GM23338 (cell line): ENCODE measurements at regions not wholly inside any gene's neighbourhood (a gene's known extent, or its start where the extent isn't known, plus 50 kb on each side); places are given as distances from the start of the nearest gene placed in this dataset.

Experiments used
- ATAC-seq: fragments of 200-7000 bp; cut with Tn5 transposase; 3 replicates; pipeline ENCODE4 v1.9.1; 2020
- DNase-seq: peaks from one replicate; pipeline ENCODE4 v3.0.0-alpha.2; 2015; ENCODE audit warnings: low spot score
- H2AFZ ChIP-seq: fragments of 200-600 bp; sonication (generic); 2 replicates; pipeline ENCODE4 v1.8.0; 2016; ENCODE audit warnings: antibody characterized with exemption, mild to moderate bottlenecking, moderate library complexity
- H3F3A ChIP-seq: fragments of 200-600 bp; sonication (generic); replicated peaks from 2 replicates; pipeline ENCODE4 v1.8.0; 2017; ENCODE audit warnings: antibody characterized with exemption, mixed run types, low read depth
- H3K27ac ChIP-seq: fragments of 200-600 bp; sonication (generic); 2 replicates; pipeline ENCODE4 v1.6.1; 2016; ENCODE audit warnings: low read depth
- H3K27me3 ChIP-seq: fragments of 200-600 bp; sonication (generic); 2 replicates; pipeline ENCODE4 v1.8.0; 2016; ENCODE audit warnings: mild to moderate bottlenecking, mixed run types, moderate library complexity; ENCODE audit not compliant: insufficient read depth
- H3K36me3 ChIP-seq: fragments of 200-600 bp; sonication (generic); 2 replicates; pipeline ENCODE4 v1.8.0; 2016; ENCODE audit warnings: mild to moderate bottlenecking; ENCODE audit not compliant: insufficient read depth
- H3K4me1 ChIP-seq: fragments of 200-600 bp; sonication (generic); 2 replicates; pipeline ENCODE4 v1.8.0; 2016; ENCODE audit warnings: mild to moderate bottlenecking, moderate library complexity; ENCODE audit not compliant: insufficient read depth
- H3K4me2 ChIP-seq: fragments of 200-600 bp; sonication (generic); 2 replicates; pipeline ENCODE4 v1.7.1; 2017; ENCODE audit warnings: mixed run types
- H3K4me3 ChIP-seq: fragments of 200-600 bp; sonication (generic); 2 replicates; pipeline ENCODE4 v1.6.1; 2016; ENCODE audit warnings: mixed run types
- H3K79me2 ChIP-seq: fragments of 200-600 bp; sonication (generic); replicated peaks from 2 replicates; pipeline ENCODE4 v1.8.0; 2017; ENCODE audit warnings: mild to moderate bottlenecking; ENCODE audit not compliant: insufficient read depth
- H3K9me2 ChIP-seq: fragments of 200-600 bp; sonication (generic); 2 replicates; pipeline ENCODE4 v1.8.0; 2017; ENCODE audit not compliant: insufficient read depth
- H4K20me1 ChIP-seq: fragments of 200-600 bp; sonication (generic); replicated peaks from 2 replicates; pipeline ENCODE4 v1.8.0; 2017; ENCODE audit warnings: mild to moderate bottlenecking; ENCODE audit not compliant: insufficient read depth
- H3K27ac Mint-ChIP-seq: 2 replicates; pipeline ENCODE4 v1.8.0; 2020; ENCODE audit warnings: inconsistent platforms, mild to moderate bottlenecking, moderate library complexity, mixed read lengths
- H3K27me3 Mint-ChIP-seq: 3 replicates; pipeline ENCODE4 v1.8.0; 2022; ENCODE audit warnings: low read depth, mild to moderate bottlenecking, moderate library complexity, mixed read lengths, inconsistent platforms; ENCODE audit not compliant: insufficient read depth, poor library complexity
- H3K36me3 Mint-ChIP-seq: 3 replicates; pipeline ENCODE4 v1.8.0; 2021; ENCODE audit warnings: low read depth, mild to moderate bottlenecking, inconsistent platforms, moderate library complexity, mixed read lengths
- H3K4me1 Mint-ChIP-seq: 3 replicates; pipeline ENCODE4 v1.8.0; 2020; ENCODE audit warnings: mild to moderate bottlenecking, inconsistent platforms, mixed read lengths
- H3K4me3 Mint-ChIP-seq: 3 replicates; pipeline ENCODE4 v1.8.0; 2021; ENCODE audit warnings: moderate library complexity, mild to moderate bottlenecking, inconsistent platforms, mixed read lengths
- H3K9me3 Mint-ChIP-seq: 3 replicates; pipeline ENCODE4 v1.8.0; 2020; ENCODE audit warnings: moderate library complexity, mild to moderate bottlenecking, inconsistent platforms, mixed read lengths
- JUNB ChIP-seq: IDR thresholded peaks from one replicate; pipeline ENCODE4 v1.6.1; 2016; ENCODE audit warnings: antibody characterized with exemption; ENCODE audit not compliant: unreplicated experiment
- ZNF114 ChIP-seq: fragments of 250-450 bp; sonication (Bioruptor Pico); IDR thresholded peaks from 2 replicates; pipeline ENCODE4 v1.5.0; 2020; ENCODE audit warnings: mild to moderate bottlenecking, moderate library complexity
- TF ChIP-seq, protein P1 (sequence below): fragments of 250-450 bp; sonication (Bioruptor Pico); IDR thresholded peaks from 2 replicates; pipeline ENCODE4 v1.5.0; 2020; ENCODE audit warnings: mild to moderate bottlenecking, moderate library complexity
- TF ChIP-seq, protein P2 (sequence below): IDR thresholded peaks from 2 replicates; pipeline ENCODE4 v1.6.1; 2016; ENCODE audit warnings: antibody characterized with exemption
- TF ChIP-seq, protein P3 (sequence below): IDR thresholded peaks from one replicate; pipeline ENCODE4 v1.6.1; 2018; ENCODE audit warnings: antibody characterized with exemption; ENCODE audit not compliant: unreplicated experiment

DNA sequence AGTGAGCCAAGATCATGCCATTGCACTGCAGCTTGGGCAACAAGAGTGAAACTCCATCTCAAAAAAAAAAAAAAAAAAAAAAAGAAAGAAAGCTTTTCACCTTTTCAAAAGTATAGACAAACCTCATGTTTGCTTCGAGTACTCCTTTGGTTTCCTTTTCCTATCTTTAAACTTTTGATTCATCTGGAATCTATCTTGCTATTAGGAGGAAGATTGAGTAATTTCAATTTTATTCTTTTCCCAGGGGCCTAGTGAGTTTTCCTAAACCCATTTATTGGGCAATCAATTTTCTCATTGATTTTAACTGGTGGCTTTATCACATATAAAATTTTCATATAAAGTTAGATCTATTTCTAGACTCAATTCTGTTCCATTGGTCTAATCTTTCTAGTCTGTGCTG lies 190.5 kb upstream of the VEPH1 start:
- TF ChIP-seq JUNB: no peak
- TF ChIP-seq, protein P1, sequence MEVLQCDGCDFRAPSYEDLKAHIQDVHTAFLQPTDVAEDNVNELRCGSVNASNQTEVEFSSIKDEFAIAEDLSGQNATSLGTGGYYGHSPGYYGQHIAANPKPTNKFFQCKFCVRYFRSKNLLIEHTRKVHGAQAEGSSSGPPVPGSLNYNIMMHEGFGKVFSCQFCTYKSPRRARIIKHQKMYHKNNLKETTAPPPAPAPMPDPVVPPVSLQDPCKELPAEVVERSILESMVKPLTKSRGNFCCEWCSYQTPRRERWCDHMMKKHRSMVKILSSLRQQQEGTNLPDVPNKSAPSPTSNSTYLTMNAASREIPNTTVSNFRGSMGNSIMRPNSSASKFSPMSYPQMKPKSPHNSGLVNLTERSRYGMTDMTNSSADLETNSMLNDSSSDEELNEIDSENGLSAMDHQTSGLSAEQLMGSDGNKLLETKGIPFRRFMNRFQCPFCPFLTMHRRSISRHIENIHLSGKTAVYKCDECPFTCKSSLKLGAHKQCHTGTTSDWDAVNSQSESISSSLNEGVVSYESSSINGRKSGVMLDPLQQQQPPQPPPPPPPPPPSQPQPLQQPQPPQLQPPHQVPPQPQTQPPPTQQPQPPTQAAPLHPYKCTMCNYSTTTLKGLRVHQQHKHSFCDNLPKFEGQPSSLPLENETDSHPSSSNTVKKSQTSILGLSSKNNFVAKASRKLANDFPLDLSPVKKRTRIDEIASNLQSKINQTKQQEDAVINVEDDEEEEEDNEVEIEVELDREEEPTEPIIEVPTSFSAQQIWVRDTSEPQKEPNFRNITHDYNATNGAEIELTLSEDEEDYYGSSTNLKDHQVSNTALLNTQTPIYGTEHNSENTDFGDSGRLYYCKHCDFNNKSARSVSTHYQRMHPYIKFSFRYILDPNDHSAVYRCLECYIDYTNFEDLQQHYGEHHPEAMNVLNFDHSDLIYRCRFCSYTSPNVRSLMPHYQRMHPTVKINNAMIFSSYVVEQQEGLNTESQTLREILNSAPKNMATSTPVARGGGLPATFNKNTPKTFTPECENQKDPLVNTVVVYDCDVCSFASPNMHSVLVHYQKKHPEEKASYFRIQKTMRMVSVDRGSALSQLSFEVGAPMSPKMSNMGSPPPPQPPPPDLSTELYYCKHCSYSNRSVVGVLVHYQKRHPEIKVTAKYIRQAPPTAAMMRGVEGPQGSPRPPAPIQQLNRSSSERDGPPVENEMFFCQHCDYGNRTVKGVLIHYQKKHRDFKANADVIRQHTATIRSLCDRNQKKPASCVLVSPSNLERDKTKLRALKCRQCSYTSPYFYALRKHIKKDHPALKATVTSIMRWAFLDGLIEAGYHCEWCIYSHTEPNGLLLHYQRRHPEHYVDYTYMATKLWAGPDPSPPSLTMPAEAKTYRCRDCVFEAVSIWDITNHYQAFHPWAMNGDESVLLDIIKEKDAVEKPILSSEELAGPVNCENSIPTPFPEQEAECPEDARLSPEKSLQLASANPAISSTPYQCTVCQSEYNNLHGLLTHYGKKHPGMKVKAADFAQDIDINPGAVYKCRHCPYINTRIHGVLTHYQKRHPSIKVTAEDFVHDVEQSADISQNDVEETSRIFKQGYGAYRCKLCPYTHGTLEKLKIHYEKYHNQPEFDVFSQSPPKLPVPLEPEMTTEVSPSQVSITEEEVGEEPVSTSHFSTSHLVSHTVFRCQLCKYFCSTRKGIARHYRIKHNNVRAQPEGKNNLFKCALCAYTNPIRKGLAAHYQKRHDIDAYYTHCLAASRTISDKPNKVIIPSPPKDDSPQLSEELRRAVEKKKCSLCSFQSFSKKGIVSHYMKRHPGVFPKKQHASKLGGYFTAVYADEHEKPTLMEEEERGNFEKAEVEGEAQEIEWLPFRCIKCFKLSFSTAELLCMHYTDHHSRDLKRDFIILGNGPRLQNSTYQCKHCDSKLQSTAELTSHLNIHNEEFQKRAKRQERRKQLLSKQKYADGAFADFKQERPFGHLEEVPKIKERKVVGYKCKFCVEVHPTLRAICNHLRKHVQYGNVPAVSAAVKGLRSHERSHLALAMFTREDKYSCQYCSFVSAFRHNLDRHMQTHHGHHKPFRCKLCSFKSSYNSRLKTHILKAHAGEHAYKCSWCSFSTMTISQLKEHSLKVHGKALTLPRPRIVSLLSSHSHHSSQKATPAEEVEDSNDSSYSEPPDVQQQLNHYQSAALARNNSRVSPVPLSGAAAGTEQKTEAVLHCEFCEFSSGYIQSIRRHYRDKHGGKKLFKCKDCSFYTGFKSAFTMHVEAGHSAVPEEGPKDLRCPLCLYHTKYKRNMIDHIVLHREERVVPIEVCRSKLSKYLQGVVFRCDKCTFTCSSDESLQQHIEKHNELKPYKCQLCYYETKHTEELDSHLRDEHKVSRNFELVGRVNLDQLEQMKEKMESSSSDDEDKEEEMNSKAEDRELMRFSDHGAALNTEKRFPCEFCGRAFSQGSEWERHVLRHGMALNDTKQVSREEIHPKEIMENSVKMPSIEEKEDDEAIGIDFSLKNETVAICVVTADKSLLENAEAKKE: no peak
- H3K27ac Mint-ChIP-seq: no peak overlapping the region
- Histone ChIP-seq H3K36me3 (no peaks in the 10 kb centered on the region), H3K79me2 (no peaks in the 10 kb centered on the region), H3F3A (no peaks in the 10 kb centered on the region), H3K4me2 (no peak overlapping the region), H3K27me3 (no peaks in the 10 kb centered on the region), H3K27ac (no peak overlapping the region), H3K4me3 (no peak overlapping the region), H2AFZ (no peak overlapping the region), H3K4me1 (no peaks in the 10 kb centered on the region), H3K9me2 (no peaks in the 10 kb centered on the region), H4K20me1 (no peaks in the 10 kb centered on the region)
- no peak overlapping the region for H3K4me3 Mint-ChIP-seq
- no peak for ATAC-seq
- H3K9me3 Mint-ChIP-seq: peaks cover 9% of the 10 kb centered on the region; the same call in 1 of the 3 replicates
- no peaks in the 10 kb centered on the region for H3K36me3 Mint-ChIP-seq
- no peaks in the 10 kb centered on the region for H3K27me3 Mint-ChIP-seq
- DNase-seq: no peak
- no peaks in the 10 kb centered on the region for H3K4me1 Mint-ChIP-seq

DNA sequence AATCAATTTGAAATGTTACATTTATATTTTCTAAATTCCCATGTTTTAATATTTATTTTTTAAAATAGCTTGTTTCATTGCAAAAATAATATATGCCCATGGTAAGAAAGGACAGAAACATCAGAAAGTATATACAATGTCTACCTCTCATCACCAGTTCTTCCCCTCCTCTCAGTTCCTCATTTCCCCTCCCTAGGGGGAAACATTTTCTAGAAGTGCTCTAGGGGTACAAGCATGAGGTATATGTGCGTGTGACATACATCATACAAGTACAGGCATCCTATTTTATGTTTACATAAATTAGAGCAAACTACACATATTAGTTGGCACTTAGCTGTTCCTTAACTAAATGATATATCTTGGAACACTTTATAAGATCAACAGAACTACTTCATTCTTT lies 189.3 kb upstream of the VEPH1 start:
- no peak overlapping the region for H2AFZ ChIP-seq
- no peaks in the 10 kb centered on the region for H3K36me3 ChIP-seq
- no peak for ATAC-seq
- H3K79me2 ChIP-seq: no peaks in the 10 kb centered on the region
- no peaks in the 10 kb centered on the region for H3K9me2 ChIP-seq
- no peaks in the 10 kb centered on the region for H3F3A ChIP-seq
- no peak overlapping the region for H3K4me2 ChIP-seq
- no peak overlapping the region for H3K27ac ChIP-seq
- Mint-ChIP-seq H3K9me3 (peaks cover 17% of the 10 kb centered on the region; the same call in 2 of the 3 replicates), H3K36me3 (no peaks in the 10 kb centered on the region), H3K27me3 (no peaks in the 10 kb centered on the region), H3K27ac (no peak overlapping the region), H3K4me3 (no peak overlapping the region), H3K4me1 (no peaks in the 10 kb centered on the region)
- no peaks in the 10 kb centered on the region for H3K4me1 ChIP-seq
- no peak overlapping the region for H3K4me3 ChIP-seq
- no peak for DNase-seq
- no peaks in the 10 kb centered on the region for H3K27me3 ChIP-seq
- H4K20me1 ChIP-seq: no peaks in the 10 kb centered on the region
- TF ChIP-seq, protein P2, sequence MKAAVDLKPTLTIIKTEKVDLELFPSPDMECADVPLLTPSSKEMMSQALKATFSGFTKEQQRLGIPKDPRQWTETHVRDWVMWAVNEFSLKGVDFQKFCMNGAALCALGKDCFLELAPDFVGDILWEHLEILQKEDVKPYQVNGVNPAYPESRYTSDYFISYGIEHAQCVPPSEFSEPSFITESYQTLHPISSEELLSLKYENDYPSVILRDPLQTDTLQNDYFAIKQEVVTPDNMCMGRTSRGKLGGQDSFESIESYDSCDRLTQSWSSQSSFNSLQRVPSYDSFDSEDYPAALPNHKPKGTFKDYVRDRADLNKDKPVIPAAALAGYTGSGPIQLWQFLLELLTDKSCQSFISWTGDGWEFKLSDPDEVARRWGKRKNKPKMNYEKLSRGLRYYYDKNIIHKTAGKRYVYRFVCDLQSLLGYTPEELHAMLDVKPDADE: no peak
- no peak for TF ChIP-seq JUNB
- no peak for TF ChIP-seq ZNF114 (CRISPR knock-in tag)
- TF ChIP-seq, protein P3, sequence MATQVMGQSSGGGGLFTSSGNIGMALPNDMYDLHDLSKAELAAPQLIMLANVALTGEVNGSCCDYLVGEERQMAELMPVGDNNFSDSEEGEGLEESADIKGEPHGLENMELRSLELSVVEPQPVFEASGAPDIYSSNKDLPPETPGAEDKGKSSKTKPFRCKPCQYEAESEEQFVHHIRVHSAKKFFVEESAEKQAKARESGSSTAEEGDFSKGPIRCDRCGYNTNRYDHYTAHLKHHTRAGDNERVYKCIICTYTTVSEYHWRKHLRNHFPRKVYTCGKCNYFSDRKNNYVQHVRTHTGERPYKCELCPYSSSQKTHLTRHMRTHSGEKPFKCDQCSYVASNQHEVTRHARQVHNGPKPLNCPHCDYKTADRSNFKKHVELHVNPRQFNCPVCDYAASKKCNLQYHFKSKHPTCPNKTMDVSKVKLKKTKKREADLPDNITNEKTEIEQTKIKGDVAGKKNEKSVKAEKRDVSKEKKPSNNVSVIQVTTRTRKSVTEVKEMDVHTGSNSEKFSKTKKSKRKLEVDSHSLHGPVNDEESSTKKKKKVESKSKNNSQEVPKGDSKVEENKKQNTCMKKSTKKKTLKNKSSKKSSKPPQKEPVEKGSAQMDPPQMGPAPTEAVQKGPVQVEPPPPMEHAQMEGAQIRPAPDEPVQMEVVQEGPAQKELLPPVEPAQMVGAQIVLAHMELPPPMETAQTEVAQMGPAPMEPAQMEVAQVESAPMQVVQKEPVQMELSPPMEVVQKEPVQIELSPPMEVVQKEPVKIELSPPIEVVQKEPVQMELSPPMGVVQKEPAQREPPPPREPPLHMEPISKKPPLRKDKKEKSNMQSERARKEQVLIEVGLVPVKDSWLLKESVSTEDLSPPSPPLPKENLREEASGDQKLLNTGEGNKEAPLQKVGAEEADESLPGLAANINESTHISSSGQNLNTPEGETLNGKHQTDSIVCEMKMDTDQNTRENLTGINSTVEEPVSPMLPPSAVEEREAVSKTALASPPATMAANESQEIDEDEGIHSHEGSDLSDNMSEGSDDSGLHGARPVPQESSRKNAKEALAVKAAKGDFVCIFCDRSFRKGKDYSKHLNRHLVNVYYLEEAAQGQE: no peak
